ENCODE measurements at regions not wholly inside any gene's neighbourhood (a gene's known extent, or its start where the extent isn't known, plus 50 kb on each side); places are given as distances from the start of the nearest gene placed in this dataset.

DNA sequence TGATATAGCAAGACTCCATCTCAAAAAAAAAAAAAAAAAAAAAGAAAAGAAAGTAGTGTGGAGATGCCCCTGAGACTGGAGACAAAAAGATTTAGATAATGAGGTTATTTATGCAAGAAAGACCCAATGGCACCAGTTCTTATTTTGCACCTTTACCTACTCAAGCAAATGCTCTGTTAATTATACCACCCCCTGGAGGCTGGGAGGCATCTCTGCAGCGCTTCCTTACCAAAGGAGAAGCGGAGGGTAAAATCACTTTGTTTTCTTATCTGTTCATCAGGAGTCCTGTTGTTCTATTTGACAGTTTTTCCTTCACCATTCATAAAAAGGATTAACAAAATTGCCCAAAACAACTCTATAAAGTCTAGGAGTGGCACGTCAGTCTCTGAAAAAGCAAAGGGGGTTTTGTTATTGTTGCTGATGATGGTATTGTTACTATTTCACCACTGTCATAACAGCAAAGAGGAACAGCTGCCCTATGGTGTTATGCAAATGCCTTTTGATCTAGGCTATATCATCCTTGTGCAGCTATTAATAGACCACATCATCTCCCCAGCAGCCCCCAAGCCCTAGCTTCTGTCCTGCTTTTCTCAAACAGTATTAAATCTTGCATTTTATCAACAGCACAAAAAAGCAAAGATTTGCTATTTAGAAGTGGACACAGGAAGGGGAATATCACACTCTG, 174.0 kb downstream of the PALM2AKAP2 start:
- TF ChIP-seq ZNF8 (CRISPR knock-in tag; IDR thresholded peaks at IDR 0.05) (no peak), RARB (CRISPR knock-in tag; IDR thresholded peaks at IDR 0.05) (no peak), ZNF565 (CRISPR knock-in tag; conservative IDR thresholded peaks at IDR 0.05; ENCODE audit: low read depth) (no peak), ZFP30 (CRISPR knock-in tag; IDR thresholded peaks at IDR 0.05) (no peak), OSR1 (CRISPR knock-in tag; IDR thresholded peaks at IDR 0.05) (no peak)
